Left lung (tissue), 4 donors: ENCODE measurements at regions not wholly inside any gene's neighbourhood (a gene's known extent, or its start where the extent isn't known, plus 50 kb on each side); places are given as distances from the start of the nearest gene placed in this dataset.

Experiments used
- ATAC-seq: fragments of 200-7000 bp; cut with Tn5 transposase; one replicate; pipeline ENCODE4 v1.9.1; 2020; ENCODE audit warnings: moderate library complexity
- DNase-seq, 4 donors: peaks; one replicate each; pipeline ENCODE4 v3.0.0-alpha.2; 2013 to 2020
- H3K27ac ChIP-seq, 2 donors: fragments of 200-600 bp; sonication (generic) in 1 of 2; one replicate each; pipeline versions ENCODE4 v1.5.0 to v1.8.0; 2020 to 2021
- H3K27me3 ChIP-seq, 2 donors: fragments of 200-600 bp; sonication (generic) in 1 of 2; one replicate each; pipeline versions ENCODE4 v1.5.0 to v1.8.0; 2020 to 2021
- H3K36me3 ChIP-seq, 2 donors: fragments of 200-600 bp; sonication (generic) in 1 of 2; one replicate each; pipeline versions ENCODE4 v1.5.0 to v1.8.0; 2020 to 2021
- H3K4me1 ChIP-seq, 2 donors: fragments of 200-600 bp; one replicate each; pipeline ENCODE4 v1.8.0; 2021
- H3K4me3 ChIP-seq, 2 donors: fragments of 200-600 bp; sonication (generic) in 1 of 2; one replicate each; pipeline versions ENCODE4 v1.5.0 to v1.8.0; 2020 to 2021; ENCODE audit warnings: mild to moderate bottlenecking in 1 of 2
- H3K9me3 ChIP-seq, 2 donors: fragments of 200-600 bp; sonication (generic) in 1 of 2; one replicate each; pipeline versions ENCODE4 v1.5.0 to v1.8.0; 2020 to 2021
- intact Hi-C, 2 donors: fragments of 100-400 bp; cut with DNase I; formaldehyde crosslinking; loops; one replicate each; pipeline versions ENCODE4 v1.11.2 to v1.14.2; 2022
- TF ChIP-seq, protein P1 (sequence below), 2 donors: fragments of 200-600 bp; sonication (generic) in 1 of 2; IDR thresholded peaks; one replicate each; pipeline versions ENCODE4 v1.5.0 to v1.8.0; 2021; ENCODE audit warnings: antibody characterized with exemption in 2 of 2
- donor health status: DM: no; HTN: yes; CAD: no.
- donor health status: DM: no; HTN: no; CAD: no.

DNA sequence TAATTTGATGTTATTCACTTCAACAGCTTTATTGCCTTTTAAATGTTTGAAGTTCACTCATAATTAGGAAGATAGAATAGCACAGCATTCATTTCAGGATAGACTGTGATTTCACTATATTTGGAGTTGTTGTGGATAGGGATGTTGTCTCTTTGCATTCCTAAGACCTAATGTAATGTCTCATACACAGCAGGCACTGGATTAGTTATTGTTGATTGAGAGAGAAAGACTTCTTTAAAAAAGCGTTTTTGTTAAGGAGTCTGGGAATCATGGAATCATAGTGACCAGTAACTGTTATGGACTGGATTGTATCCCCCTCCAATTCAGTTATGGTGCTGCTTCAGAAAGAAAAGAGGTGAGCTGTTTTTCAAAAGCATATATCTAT lies 122.0 kb downstream of the USP22 start:
- no peak overlapping the region for H3K4me3 ChIP-seq
- ATAC-seq: peak; percentile 41
- no peaks in the 10 kb centered on the region for H3K36me3 ChIP-seq
- TF ChIP-seq, protein P1, sequence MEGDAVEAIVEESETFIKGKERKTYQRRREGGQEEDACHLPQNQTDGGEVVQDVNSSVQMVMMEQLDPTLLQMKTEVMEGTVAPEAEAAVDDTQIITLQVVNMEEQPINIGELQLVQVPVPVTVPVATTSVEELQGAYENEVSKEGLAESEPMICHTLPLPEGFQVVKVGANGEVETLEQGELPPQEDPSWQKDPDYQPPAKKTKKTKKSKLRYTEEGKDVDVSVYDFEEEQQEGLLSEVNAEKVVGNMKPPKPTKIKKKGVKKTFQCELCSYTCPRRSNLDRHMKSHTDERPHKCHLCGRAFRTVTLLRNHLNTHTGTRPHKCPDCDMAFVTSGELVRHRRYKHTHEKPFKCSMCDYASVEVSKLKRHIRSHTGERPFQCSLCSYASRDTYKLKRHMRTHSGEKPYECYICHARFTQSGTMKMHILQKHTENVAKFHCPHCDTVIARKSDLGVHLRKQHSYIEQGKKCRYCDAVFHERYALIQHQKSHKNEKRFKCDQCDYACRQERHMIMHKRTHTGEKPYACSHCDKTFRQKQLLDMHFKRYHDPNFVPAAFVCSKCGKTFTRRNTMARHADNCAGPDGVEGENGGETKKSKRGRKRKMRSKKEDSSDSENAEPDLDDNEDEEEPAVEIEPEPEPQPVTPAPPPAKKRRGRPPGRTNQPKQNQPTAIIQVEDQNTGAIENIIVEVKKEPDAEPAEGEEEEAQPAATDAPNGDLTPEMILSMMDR (IDR thresholded peaks at IDR 0.05): no peak
- H3K9me3 ChIP-seq: no peaks in the 10 kb centered on the region
- intact Hi-C loops: no loop called here
- H3K27me3 ChIP-seq: no peaks in the 10 kb centered on the region
- H3K4me1 ChIP-seq: no peaks in the 10 kb centered on the region
- H3K27ac ChIP-seq: peak overlapping the region in 1 of 2 donors; percentile 66
- DNase-seq: no peak

DNA sequence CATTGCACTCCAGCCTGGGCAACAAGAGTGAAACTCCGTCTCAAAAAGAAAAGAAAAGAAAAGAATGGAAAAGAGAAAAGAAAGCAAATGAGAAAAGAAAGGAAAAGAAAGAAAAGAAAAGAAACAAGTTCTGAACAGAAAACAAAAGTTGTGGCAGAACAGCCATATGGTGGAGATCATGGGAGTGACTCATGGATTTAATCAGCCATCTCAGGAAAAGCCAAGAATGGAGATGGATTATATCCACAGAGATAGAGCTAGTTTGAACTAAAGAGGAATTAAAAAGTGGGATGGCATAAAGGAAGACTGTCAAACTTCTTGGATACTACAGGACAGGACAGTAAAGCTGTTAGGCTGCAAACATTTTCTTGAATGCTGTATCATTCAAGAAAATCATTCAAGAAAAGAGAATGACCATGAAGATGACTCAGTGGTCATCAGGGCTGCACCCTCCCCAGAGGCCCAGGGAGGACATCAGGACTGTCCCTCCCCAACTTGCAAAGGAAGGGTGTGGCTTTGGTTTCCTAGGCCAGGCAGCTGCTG lies 120.6 kb downstream of the USP22 start:
- TF ChIP-seq, protein P1 (IDR thresholded peaks at IDR 0.05): no peak
- Histone ChIP-seq H3K4me1 (no peaks in the 10 kb centered on the region), H3K4me3 (no peak overlapping the region), H3K36me3 (no peaks in the 10 kb centered on the region), H3K27me3 (no peaks in the 10 kb centered on the region), H3K27ac (peak overlapping the region in 1 of 2 donors; percentile 66), H3K9me3 (no peaks in the 10 kb centered on the region)
- ATAC-seq: peak; percentile 49
- DNase-seq: no peak
- intact Hi-C loops: no loop called here

DNA sequence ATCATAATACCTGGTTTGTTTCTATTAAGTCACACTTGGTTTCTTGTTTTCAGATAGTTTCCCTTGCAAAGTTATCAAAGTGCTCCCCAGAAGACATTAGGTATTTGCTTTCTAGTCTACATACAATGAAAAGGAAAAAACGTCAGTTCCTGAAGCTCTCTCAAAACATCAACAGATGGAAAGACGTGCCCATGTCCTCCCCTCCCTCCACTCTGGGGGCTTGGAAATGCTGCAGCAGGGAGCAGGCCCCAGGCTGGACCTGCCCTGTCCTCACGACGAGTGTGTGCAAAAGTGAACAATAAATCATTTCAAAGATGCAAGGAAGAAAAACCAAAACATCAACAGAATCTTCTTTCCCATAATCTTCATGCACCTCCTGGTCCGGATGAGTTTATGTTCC lies 118.5 kb downstream of the USP22 start:
- H3K9me3 ChIP-seq: no peaks in the 10 kb centered on the region
- H3K4me1 ChIP-seq: no peaks in the 10 kb centered on the region
- intact Hi-C loops: no loop called here
- no peak for ATAC-seq
- DNase-seq: no peak
- TF ChIP-seq, protein P1 (IDR thresholded peaks at IDR 0.05): no peak
- H3K27me3 ChIP-seq: no peaks in the 10 kb centered on the region
- no peaks in the 10 kb centered on the region for H3K36me3 ChIP-seq
- H3K4me3 ChIP-seq: no peak overlapping the region
- no peak overlapping the region for H3K27ac ChIP-seq

DNA sequence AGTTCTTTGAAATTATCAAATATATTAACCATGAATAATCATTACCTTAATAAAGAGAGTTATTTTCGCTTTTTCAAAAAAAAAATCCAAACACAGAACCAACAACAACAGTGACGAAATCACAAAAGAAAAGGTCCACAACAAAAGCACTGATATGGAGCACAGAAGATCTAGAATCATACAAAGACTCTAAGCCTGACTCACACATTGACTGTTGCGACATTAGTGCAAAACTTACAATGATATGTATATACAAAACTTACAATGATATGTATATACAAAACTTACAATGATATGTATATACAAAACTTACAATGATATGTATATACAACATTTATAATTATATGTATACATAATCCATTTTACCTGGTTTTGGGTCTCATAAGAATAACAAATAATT lies 117.7 kb downstream of the USP22 start:
- Histone ChIP-seq H3K27me3 (no peaks in the 10 kb centered on the region), H3K36me3 (no peaks in the 10 kb centered on the region), H3K27ac (no peak overlapping the region), H3K4me3 (no peak overlapping the region), H3K9me3 (no peaks in the 10 kb centered on the region), H3K4me1 (no peaks in the 10 kb centered on the region)
- TF ChIP-seq, protein P1 (IDR thresholded peaks at IDR 0.05): no peak
- DNase-seq (no peak), ATAC-seq (no peak)
- intact Hi-C loops: no loop called here

DNA sequence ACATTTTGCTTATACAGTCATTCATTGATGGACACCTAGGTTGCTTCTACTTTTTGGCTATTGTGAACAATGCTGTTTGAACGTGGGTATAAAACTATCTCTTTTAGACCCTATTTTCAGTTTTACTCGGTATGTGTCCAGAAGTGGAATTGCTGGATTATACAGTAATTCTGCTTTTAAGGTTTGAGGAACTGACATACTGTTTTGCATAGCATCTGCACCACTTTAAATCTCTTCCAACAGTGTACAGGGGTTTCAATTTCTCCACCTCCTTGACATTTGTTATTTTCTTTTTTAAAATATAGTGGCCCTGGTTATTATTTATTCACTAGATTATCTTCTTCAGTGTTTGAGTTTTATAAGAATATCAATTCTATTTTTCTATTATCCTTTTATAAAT lies 116.9 kb downstream of the USP22 start:
- TF ChIP-seq, protein P1 (IDR thresholded peaks at IDR 0.05): no peak
- Histone ChIP-seq H3K27ac (no peak overlapping the region), H3K4me1 (no peaks in the 10 kb centered on the region), H3K36me3 (no peaks in the 10 kb centered on the region), H3K4me3 (no peak overlapping the region), H3K27me3 (no peaks in the 10 kb centered on the region), H3K9me3 (no peaks in the 10 kb centered on the region)
- ATAC-seq (no peak), DNase-seq (no peak)
- intact Hi-C loops: no loop called here
